Osteoblast (primary cell): ENCODE measurements at regions not wholly inside any gene's neighbourhood (a gene's known extent, or its start where the extent isn't known, plus 50 kb on each side); places are given as distances from the start of the nearest gene placed in this dataset.

Experiments used
- DNase-seq: peaks from one replicate; pipeline ENCODE4 v3.0.0; 2011; ENCODE audit warnings: low spot score, mixed read lengths; ENCODE audit not compliant: insufficient read length; ENCODE audit errors: missing footprints
- H2AFZ ChIP-seq: 2 replicates; pipeline ENCODE4 v1.6.0; 2011; ENCODE audit warnings: mild to moderate bottlenecking, low read length
- H3K27ac ChIP-seq: 2 replicates; pipeline ENCODE4 v1.5.1; 2011; ENCODE audit warnings: mild to moderate bottlenecking, low read depth, low read length, moderate library complexity
- H3K27me3 ChIP-seq: 2 replicates; pipeline ENCODE4 v1.6.0; 2012; ENCODE audit warnings: mild to moderate bottlenecking, control low read depth, inconsistent platforms, low read length, moderate library complexity; ENCODE audit not compliant: insufficient read depth
- H3K36me3 ChIP-seq: 2 replicates; pipeline ENCODE4 v1.5.1; 2011; ENCODE audit warnings: mild to moderate bottlenecking, low read length, control low read depth, moderate library complexity; ENCODE audit not compliant: insufficient read depth
- H3K4me1 ChIP-seq: 2 replicates; pipeline ENCODE4 v1.5.1; 2011; ENCODE audit warnings: mild to moderate bottlenecking, low read length, control low read depth, moderate library complexity; ENCODE audit not compliant: insufficient read depth
- H3K4me2 ChIP-seq: 2 replicates; pipeline ENCODE4 v1.6.0; 2011; ENCODE audit warnings: mild to moderate bottlenecking, low read length; ENCODE audit not compliant: insufficient read depth
- H3K4me3 ChIP-seq: fragments of 200-600 bp; sonication (generic); 3 replicates; pipeline ENCODE4 v1.5.1; 2012; ENCODE audit warnings: mild to moderate bottlenecking, low read length, inconsistent platforms; ENCODE audit not compliant: insufficient read depth
- H3K79me2 ChIP-seq: 2 replicates; pipeline ENCODE4 v1.6.0; 2012; ENCODE audit warnings: mild to moderate bottlenecking, low read length, control low read depth, inconsistent platforms; ENCODE audit not compliant: insufficient read depth
- H3K9me3 ChIP-seq: 2 replicates; pipeline ENCODE4 v1.5.1; 2011; ENCODE audit warnings: low read depth, low read length, control low read depth
- H4K20me1 ChIP-seq: 2 replicates; pipeline ENCODE4 v1.6.0; 2012; ENCODE audit warnings: mild to moderate bottlenecking, low read length, control low read depth; ENCODE audit not compliant: insufficient read depth
- CTCF ChIP-seq: IDR thresholded peaks from 2 replicates; pipeline ENCODE4 v1.5.1; 2011; ENCODE audit warnings: mild to moderate bottlenecking, low read depth, low read length, moderate library complexity; ENCODE audit errors: extremely low read depth

GRCh38 chr2:100205174-100205573 is 62.8 kb upstream of the AFF3 start:
- Histone ChIP-seq H3K9me3 (no peaks in the 10 kb centered on the region), H4K20me1 (no peaks in the 10 kb centered on the region), H3K4me3 (no peak overlapping the region), H3K27ac (no peak overlapping the region), H3K36me3 (no peaks in the 10 kb centered on the region), H2AFZ (no peak overlapping the region), H3K79me2 (no peaks in the 10 kb centered on the region), H3K27me3 (peaks cover 4% of the 10 kb centered on the region), H3K4me2 (no peak overlapping the region), H3K4me1 (no peaks in the 10 kb centered on the region)
- TF ChIP-seq CTCF, result no peak
- DNase-seq, result no peak

GRCh38 chr2:100202567-100202966 is 60.2 kb upstream of the AFF3 start:
- Histone ChIP-seq H3K4me2 (no peak overlapping the region), H3K9me3 (no peaks in the 10 kb centered on the region), H3K36me3 (no peaks in the 10 kb centered on the region), H3K27me3 (no peaks in the 10 kb centered on the region), H2AFZ (no peak overlapping the region), H3K4me3 (no peak overlapping the region), H3K27ac (no peak overlapping the region), H3K4me1 (peaks cover 11% of the 10 kb centered on the region), H3K79me2 (no peaks in the 10 kb centered on the region), H4K20me1 (no peaks in the 10 kb centered on the region)
- DNase-seq, result no peak
- no peak for TF ChIP-seq CTCF

GRCh38 chr2:100200985-100201384 is 58.6 kb upstream of the AFF3 start:
- H3K9me3 ChIP-seq, result no peaks in the 10 kb centered on the region
- H3K4me2 ChIP-seq, result no peak overlapping the region
- no peak overlapping the region for H3K27ac ChIP-seq
- H3K36me3 ChIP-seq, result no peaks in the 10 kb centered on the region
- no peaks in the 10 kb centered on the region for H3K79me2 ChIP-seq
- peak; percentile 55 for DNase-seq
- TF ChIP-seq CTCF, result no peak
- H3K4me1 ChIP-seq, result peaks cover 20% of the 10 kb centered on the region
- H4K20me1 ChIP-seq, result no peaks in the 10 kb centered on the region
- no peak overlapping the region for H3K4me3 ChIP-seq
- no peak overlapping the region for H2AFZ ChIP-seq
- no peaks in the 10 kb centered on the region for H3K27me3 ChIP-seq

- Histone ChIP-seq H3K4me3 (no peak overlapping the region), H3K4me2 (no peak overlapping the region), H2AFZ (no peak overlapping the region), H3K4me1 (peaks cover 20% of the 10 kb centered on the region), H3K9me3 (no peaks in the 10 kb centered on the region), H4K20me1 (no peaks in the 10 kb centered on the region), H3K79me2 (no peaks in the 10 kb centered on the region), H3K36me3 (no peaks in the 10 kb centered on the region), H3K27me3 (no peaks in the 10 kb centered on the region), H3K27ac (no peak overlapping the region)
- peak; percentile 73 for DNase-seq
- no peak for TF ChIP-seq CTCF
Measured at GRCh38 chr2:100199421-100199820, 57.0 kb upstream of the AFF3 start.
